Spinal cord (tissue), 9 donors: ENCODE measurements at regions not wholly inside any gene's neighbourhood (a gene's known extent, or its start where the extent isn't known, plus 50 kb on each side); places are given as distances from the start of the nearest gene placed in this dataset.

ENCODE experiments used
- DNase-seq, 6 donors: peaks; one replicate each; pipeline versions ENCODE4 v3.0.0 to v3.0.0-alpha.2; 2013 to 2015; ENCODE audit warnings: low spot score in 6 of 6, low read depth in 4 of 6
- H3K27ac ChIP-seq: one replicate; pipeline ENCODE4 v1.5.1; 2013; ENCODE audit warnings: low read depth, low read length, control low read depth
- H3K27me3 ChIP-seq: one replicate; pipeline ENCODE4 v1.6.1; 2013; ENCODE audit warnings: low read length; ENCODE audit not compliant: control insufficient read depth, insufficient read depth
- H3K36me3 ChIP-seq: one replicate; pipeline ENCODE4 v1.6.1; 2013; ENCODE audit warnings: low read length; ENCODE audit not compliant: control insufficient read depth, insufficient read depth
- H3K4me1 ChIP-seq: one replicate; pipeline ENCODE4 v1.6.1; 2013; ENCODE audit warnings: low read length; ENCODE audit not compliant: control insufficient read depth, insufficient read depth
- H3K4me3 ChIP-seq: one replicate; pipeline ENCODE4 v1.5.1; 2013; ENCODE audit warnings: low read depth, low read length, control low read depth
- H3K9me3 ChIP-seq: one replicate; pipeline ENCODE4 v1.6.1; 2013; ENCODE audit warnings: low read length; ENCODE audit not compliant: control insufficient read depth, insufficient read depth
- WGBS: methylation state at CpG from one replicate; pipeline ENCODE4 v1.1.5; 2013; ENCODE audit warnings: missing lambda C conversion rate; ENCODE audit not compliant: insufficient coverage; 5-methylcytosine and 5-hydroxymethylcytosine counted together
- donor health status: healthy.

DNA sequence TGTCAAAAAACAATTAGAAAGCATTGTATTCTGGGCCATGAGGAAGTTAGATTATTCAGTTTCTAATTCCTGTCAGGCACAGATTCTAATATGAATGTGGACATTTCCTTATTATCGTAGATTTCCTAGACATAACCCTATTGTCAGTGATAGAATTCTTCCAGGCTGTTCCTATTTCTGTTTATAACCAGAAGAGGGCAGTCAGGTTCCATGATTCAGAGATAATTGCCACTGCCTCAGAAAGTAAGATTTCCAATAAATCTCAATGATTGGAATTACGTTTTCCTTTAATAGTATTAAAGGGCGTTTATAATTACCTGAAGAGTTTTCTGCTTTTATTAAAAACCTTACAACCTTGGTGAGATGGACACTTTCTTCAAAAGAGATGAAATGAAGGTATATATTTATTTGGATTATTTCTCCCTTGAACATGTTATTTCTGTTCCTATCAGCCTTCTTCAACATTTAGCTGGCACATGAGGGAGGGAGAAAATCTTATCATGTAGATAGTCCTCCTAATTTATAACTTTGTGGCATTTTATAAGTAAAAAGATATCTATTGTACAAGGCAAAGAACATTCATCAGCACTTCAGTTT, 439.2 kb downstream of the MCTP2 start:
- Histone ChIP-seq H3K4me3 (no peak overlapping the region), H3K36me3 (no peaks in the 10 kb centered on the region), H3K4me1 (peaks cover 23% of the 10 kb centered on the region), H3K27ac (peak overlapping the region; percentile 22), H3K9me3 (no peaks in the 10 kb centered on the region), H3K27me3 (peaks cover 7% of the 10 kb centered on the region)
- DNase-seq = peak in 5 of 6 donors; percentile 62 to 94 (median 76)
- no CpG with 5 or more reads among the region's 3 CpGs for WGBS

DNA sequence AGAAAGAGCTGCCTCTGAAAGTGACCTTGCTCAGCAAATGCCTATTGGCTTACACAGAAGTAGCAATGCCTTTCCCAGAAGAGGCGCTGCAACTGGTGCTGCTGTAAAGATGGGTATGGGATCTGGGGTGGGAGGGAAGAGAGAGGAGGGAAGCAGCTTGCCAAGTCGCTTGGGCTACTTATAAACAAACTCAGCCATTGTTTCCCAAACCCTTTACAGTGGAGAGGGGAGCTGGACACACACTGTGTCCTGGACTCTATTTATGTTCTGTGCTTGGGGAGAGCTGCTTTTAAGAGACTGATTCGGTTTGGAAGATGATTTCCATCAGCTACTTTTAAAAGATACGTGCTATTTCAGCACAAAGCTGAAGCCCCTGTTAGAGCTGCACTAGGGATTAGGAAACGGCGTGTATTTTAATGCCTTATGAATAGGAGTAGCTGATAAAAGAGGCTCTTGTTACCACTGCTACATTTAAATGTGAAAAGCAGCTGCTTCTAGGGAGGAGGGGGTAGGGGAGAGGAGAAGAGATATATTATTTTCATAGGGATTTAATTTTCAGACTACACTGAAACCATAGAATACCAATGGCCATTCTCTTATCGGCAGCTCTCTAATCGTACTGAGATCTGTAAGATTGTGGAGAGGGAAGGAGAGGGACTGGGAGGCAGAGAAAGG, 440.6 kb downstream of the MCTP2 start:
- Histone ChIP-seq H3K27ac (peak overlapping the region; percentile 93), H3K4me1 (peaks cover 23% of the 10 kb centered on the region), H3K36me3 (no peaks in the 10 kb centered on the region), H3K27me3 (peaks cover 7% of the 10 kb centered on the region), H3K4me3 (peak overlapping the region; percentile 24), H3K9me3 (no peaks in the 10 kb centered on the region)
- peak in 5 of 6 donors; percentile 56 to 91 (median 71) for DNase-seq
- no CpG with 5 or more reads among the region's 8 CpGs for WGBS

DNA sequence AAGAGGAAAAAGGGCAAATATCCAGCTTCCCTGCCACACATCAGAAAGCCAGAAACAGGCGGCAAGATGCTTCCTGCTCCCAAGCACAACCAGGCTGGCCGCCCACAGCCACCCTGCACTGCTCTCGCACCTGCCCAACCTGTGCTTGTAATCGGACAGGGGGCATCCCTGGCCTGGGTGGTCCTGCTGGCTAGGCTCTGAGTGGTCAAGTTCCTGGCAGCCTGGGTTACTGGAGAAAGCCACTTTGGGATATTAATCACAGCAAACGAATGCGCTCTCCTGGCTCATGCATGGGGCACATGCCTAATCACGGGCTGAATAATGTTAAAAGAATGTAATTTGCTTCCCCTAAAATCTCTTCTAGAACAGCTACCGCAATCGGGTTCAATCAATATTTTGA, 442.4 kb downstream of the MCTP2 start:
- Histone ChIP-seq H3K27ac (no peak overlapping the region), H3K4me1 (peaks cover 23% of the 10 kb centered on the region), H3K36me3 (no peaks in the 10 kb centered on the region), H3K4me3 (no peak overlapping the region), H3K9me3 (no peaks in the 10 kb centered on the region), H3K27me3 (peaks cover 5% of the 10 kb centered on the region)
- no peak for DNase-seq
- 86% methylated on average over 6 of the region's 9 CpGs for WGBS

DNA sequence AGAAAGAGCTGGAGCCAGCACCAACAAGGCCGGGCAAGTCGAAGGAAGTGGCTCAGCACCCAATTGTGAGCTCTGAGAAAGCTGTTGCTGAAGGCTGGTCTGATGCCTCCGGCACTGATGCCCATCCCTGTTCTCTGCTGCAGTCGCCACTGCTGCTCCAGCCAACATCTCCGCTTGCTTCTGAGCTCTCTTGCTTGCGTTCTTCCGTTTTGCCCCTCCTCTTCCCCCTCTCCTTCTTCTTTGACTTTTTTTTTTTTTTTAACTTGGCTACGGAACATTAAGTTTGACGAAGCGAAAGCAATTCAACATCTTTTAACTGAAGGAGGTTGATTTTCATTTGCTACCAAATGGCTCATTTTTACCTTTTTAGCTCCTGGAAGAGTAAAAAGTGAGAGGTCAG, 442.9 kb downstream of the MCTP2 start:
- Histone ChIP-seq H3K27me3 (peaks cover 5% of the 10 kb centered on the region), H3K9me3 (no peaks in the 10 kb centered on the region), H3K36me3 (no peaks in the 10 kb centered on the region), H3K4me1 (peaks cover 23% of the 10 kb centered on the region), H3K27ac (no peak overlapping the region), H3K4me3 (peak overlapping the region; percentile 4)
- 33% methylated on average over 7 of the region's 10 CpGs for WGBS
- DNase-seq = peak in 2 of 6 donors; percentile 66 to 82

DNA sequence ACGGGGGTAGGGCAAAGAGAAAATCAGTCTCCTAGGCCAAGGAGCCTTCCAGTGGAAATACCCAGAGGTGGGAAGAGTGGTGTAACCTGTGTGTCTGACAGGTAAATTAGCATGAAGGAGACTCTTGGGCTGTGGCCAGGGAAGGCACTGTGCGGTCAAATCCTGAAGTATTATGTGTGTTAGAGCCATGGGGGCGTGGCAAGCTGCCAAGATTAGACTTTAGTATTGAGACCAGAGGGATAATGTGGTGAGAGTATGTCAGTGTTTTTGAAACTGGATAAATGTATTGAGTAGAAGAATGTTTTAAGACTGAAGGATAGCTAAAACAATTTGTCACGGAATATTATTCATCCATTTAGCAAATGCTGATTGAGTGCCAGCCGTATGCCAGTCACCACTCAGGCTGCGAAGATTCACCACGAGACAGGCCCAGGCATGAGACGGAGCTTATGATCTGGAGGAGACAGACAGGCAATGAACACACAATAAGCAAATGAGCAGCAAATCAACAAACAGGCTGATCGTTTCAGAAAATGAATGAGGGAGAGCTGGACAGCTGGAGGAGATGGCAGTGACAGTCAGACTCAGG, 445.9 kb downstream of the MCTP2 start:
- WGBS = 62% methylated on average over 6 of the region's 9 CpGs
- H3K9me3 ChIP-seq = no peaks in the 10 kb centered on the region
- peaks cover 5% of the 10 kb centered on the region for H3K27me3 ChIP-seq
- H3K4me1 ChIP-seq = peaks cover 20% of the 10 kb centered on the region
- H3K27ac ChIP-seq = no peak overlapping the region
- DNase-seq = peak in 1 of 6 donors; percentile 37
- no peaks in the 10 kb centered on the region for H3K36me3 ChIP-seq
- no peak overlapping the region for H3K4me3 ChIP-seq

DNA sequence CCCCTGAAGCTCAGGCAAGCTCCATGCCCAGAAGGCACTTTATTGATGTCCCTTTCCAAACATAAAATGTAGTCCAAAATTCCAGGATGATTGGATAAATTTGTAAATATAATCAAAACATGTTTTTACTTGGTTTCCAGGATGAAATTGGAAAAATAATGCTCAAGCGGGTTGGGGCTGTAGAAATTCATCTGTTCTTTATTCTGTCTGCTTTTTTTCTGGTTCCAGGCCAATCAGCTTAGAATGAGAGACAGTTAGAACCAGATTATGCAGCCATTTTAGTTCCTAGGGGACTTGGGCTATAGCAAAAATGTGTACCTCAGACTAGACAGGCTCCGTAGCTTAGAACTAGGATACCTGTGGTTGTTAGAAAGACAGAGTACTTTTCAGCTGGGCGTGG, 450.8 kb downstream of the MCTP2 start:
- WGBS = 88% methylated on average over 3 of the region's 3 CpGs
- Histone ChIP-seq H3K9me3 (no peaks in the 10 kb centered on the region), H3K27ac (no peak overlapping the region), H3K27me3 (no peaks in the 10 kb centered on the region), H3K4me1 (no peaks in the 10 kb centered on the region), H3K36me3 (no peaks in the 10 kb centered on the region), H3K4me3 (no peak overlapping the region)
- no peak for DNase-seq

DNA sequence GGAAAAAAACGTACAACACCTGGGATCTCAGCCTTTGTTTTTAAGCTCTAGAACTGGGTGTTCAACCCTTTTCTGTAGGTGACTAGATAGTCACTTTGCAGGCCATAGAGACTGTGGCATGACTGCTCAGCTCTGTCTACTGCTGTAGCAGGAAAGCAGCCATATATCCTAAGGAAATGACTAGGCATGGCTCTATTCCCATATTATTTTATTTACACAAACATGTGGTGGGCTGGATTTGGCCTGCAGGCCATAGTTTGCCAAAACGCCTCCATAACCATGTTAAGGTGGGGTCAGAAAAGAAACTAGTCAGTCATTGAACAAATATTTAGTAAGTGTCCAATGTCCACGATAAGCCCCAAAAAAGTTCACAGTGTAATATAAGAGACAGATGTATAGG, 452.5 kb downstream of the MCTP2 start:
- Histone ChIP-seq H3K4me1 (no peaks in the 10 kb centered on the region), H3K27ac (no peak overlapping the region), H3K27me3 (no peaks in the 10 kb centered on the region), H3K9me3 (no peaks in the 10 kb centered on the region), H3K4me3 (no peak overlapping the region), H3K36me3 (no peaks in the 10 kb centered on the region)
- 86% methylated on average over 1 of the region's 3 CpGs for WGBS
- no peak for DNase-seq

DNA sequence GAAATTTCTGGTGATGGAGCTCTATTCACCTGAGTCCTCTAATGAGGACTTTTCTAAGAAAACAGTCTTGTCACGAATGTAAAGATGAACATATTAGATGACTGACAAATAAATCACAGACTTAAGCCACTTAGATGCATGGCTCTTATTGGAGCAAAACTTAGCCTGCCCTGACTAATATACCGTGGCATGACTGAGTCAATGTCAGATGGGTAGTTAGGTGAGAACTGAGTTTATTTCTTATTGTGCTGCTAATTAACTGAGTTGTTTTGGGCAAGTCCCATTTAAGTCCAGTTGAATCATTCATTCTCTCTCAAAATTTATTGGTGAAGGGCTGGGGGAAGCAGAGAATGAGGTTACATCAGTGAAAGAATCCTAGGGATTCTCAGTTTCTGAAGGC, 459.8 kb downstream of the MCTP2 start:
- no peaks in the 10 kb centered on the region for H3K36me3 ChIP-seq
- no peaks in the 10 kb centered on the region for H3K27me3 ChIP-seq
- H3K9me3 ChIP-seq = no peaks in the 10 kb centered on the region
- H3K27ac ChIP-seq = no peak overlapping the region
- H3K4me3 ChIP-seq = no peak overlapping the region
- no CpG with 5 or more reads among the region's 2 CpGs for whole genome bisulfite sequencing
- no peak for DNase-seq
- H3K4me1 ChIP-seq = no peaks in the 10 kb centered on the region

DNA sequence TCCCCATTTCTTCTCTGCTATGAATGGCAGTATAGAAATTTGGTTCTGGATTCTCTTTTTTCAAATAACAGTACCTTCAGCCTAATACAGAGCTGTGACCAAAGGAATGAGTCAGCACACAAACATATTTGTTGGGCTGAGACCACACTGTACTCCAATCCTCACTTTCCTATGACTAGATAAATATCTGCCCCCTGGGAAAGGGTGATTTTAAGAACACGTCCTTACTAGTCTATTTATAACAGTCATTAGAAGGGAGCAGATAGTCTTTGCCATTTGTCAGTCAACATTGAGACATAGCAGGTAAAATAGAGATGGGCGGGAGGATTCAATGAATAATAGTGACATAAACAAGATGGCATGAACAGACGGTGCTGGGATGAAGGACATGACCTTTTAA, 461.3 kb downstream of the MCTP2 start:
- no peaks in the 10 kb centered on the region for H3K36me3 ChIP-seq
- no peak for DNase-seq
- no CpG with 5 or more reads among the region's 3 CpGs for WGBS

DNA sequence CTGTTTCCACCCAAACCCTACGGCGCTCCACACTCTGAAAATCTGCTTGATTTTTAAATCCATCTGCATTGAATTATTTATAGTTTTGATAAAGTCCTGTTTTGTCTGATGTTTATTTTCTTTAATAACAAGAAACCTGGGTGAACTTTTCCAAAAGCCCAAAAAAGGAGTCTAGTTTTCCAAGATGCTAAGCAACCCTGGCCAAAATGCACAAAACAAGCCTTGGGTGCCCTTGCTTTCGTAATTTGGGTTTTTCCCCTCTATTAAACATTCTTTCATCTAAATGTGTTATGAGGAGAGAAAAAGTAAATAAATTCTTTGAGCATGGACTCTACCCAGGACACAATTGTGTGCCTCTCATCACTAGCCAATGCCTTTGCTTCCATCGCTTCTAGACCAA, 468.9 kb downstream of the MCTP2 start:
- no peak overlapping the region for H3K27ac ChIP-seq
- no peaks in the 10 kb centered on the region for H3K27me3 ChIP-seq
- no peak overlapping the region for H3K4me3 ChIP-seq
- DNase-seq = peak in 1 of 6 donors; percentile 59
- H3K4me1 ChIP-seq = no peaks in the 10 kb centered on the region
- no peaks in the 10 kb centered on the region for H3K9me3 ChIP-seq
- no CpG with 5 or more reads among the region's 4 CpGs for WGBS
- no peaks in the 10 kb centered on the region for H3K36me3 ChIP-seq

More for the DNA sequence above, 461.3 kb downstream of the MCTP2 start:
- no peaks in the 10 kb centered on the region for H3K4me1 ChIP-seq
- H3K9me3 ChIP-seq = no peaks in the 10 kb centered on the region
- H3K27me3 ChIP-seq = no peaks in the 10 kb centered on the region
- H3K27ac ChIP-seq = no peak overlapping the region
- H3K4me3 ChIP-seq = no peak overlapping the region
